Fibroblast of mammary gland (primary cell): ENCODE measurements at regions not wholly inside any gene's neighbourhood (a gene's known extent, or its start where the extent isn't known, plus 50 kb on each side); places are given as distances from the start of the nearest gene placed in this dataset.
A peak's percentile ranks its signal among the peaks of the same experiment; 100 is the strongest.

Source experiments
- DNase-seq: peaks from one replicate; pipeline ENCODE4 v3.0.0-alpha.2; 2010; ENCODE audit warnings: low read depth
- H3K4me3 ChIP-seq: 2 replicates; pipeline ENCODE4 v1.5.1; 2011; ENCODE audit warnings: low read depth, mild to moderate bottlenecking, low read length, moderate library complexity; ENCODE audit not compliant: control insufficient read depth
- TF ChIP-seq, protein P1 (sequence below): conservative IDR thresholded peaks from 2 replicates; pipeline ENCODE4 v1.5.1; 2011; ENCODE audit warnings: low read depth, low read length, inconsistent platforms; ENCODE audit not compliant: control insufficient read depth, insufficient read depth

DNA sequence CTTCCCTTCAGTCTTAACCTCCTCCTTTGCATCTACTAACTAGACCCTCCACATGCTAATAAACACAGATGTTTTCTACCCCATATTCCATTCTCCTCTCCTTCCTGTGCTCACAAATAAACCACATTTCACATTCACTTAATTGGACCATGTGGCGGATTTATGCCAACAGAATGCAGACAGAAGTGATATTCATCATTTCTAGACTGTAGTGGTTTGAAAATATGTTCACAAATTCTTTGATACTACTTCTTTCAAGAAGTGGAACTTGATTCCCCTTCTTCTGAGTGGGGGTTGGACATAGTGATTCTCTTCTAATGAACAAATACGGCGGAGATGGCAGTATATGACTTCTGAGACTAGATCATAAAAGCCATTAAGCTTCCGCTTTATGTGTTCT is 73.5 kb upstream of the SPTBN1 start:
- H3K4me3 ChIP-seq = no peak overlapping the region
- no peak for DNase-seq
- TF ChIP-seq, protein P1, sequence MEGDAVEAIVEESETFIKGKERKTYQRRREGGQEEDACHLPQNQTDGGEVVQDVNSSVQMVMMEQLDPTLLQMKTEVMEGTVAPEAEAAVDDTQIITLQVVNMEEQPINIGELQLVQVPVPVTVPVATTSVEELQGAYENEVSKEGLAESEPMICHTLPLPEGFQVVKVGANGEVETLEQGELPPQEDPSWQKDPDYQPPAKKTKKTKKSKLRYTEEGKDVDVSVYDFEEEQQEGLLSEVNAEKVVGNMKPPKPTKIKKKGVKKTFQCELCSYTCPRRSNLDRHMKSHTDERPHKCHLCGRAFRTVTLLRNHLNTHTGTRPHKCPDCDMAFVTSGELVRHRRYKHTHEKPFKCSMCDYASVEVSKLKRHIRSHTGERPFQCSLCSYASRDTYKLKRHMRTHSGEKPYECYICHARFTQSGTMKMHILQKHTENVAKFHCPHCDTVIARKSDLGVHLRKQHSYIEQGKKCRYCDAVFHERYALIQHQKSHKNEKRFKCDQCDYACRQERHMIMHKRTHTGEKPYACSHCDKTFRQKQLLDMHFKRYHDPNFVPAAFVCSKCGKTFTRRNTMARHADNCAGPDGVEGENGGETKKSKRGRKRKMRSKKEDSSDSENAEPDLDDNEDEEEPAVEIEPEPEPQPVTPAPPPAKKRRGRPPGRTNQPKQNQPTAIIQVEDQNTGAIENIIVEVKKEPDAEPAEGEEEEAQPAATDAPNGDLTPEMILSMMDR = no peak

DNA sequence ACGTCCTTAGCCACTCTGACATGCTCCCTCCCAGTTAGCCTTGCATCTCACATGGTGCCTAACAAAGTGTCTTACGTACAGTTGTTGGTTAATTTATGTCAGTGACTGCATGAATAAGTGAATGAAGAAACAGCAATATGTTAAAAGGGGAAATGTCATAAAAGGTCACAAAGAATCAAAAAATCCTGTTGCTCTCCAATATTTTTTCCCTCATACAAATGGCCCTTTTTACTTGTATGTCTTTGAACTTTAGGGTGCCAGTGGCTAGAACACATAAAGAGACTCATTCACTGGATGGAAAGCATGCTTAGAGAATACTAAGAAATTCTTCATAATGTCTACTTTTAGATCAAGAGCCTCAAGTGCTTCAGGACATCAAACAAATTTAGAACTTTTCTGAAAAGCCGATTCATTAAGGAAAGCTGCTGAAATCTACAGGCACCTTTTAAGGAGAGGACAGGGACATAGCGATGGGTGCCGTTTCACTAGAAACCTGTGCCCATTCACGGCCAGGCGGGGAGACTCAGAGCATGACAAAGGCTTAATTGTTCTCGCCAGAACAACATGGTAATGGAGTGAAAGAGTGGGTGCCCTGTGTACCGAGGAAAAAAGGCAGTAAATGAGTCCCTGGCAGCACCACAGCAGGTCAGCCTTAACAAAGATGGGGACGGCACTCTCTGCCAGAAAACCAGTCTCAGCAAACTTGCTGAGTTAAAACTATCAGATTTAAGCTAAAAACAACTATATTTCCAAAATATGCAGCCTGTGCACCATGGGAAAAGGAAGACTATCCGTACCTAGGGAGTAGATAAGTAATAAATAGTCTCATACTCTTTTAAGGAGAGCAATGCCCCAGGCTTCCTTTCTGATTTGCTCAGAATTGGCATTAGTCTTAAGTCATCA is 71.6 kb upstream of the SPTBN1 start:
- no peak for DNase-seq
- no peak overlapping the region for H3K4me3 ChIP-seq
- TF ChIP-seq, protein P1 = no peak

DNA sequence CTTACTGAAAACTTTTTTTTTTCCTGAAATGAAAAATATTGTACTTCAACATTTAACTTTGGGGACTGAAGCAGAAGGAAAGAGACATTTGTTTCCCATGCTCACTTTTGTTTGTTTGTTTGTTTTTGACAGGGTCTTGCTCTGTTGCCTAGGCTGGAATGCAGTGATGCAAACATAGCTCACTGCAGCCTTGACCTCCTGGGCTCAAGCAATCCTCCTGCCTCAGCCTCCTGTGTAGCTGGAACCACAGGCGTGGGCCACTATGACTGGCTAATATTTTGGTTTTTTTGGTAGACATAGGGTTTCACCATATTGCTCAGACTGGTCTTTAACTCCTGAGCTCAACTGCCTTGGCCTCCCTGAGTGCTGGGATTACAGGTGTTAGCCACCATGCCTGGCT is 70.9 kb upstream of the SPTBN1 start:
- H3K4me3 ChIP-seq = no peak overlapping the region
- no peak for DNase-seq
- TF ChIP-seq, protein P1 = no peak

- no peak for DNase-seq
- TF ChIP-seq, protein P1 = no peak
- no peak overlapping the region for H3K4me3 ChIP-seq
These were observed 69.5 kb upstream of the SPTBN1 start for GRCh38 chr2:54386585-54386984.

- peak; percentile 91 for DNase-seq
- TF ChIP-seq, protein P1 = peak; percentile 3
- no peak overlapping the region for H3K4me3 ChIP-seq
These were observed 68.8 kb upstream of the SPTBN1 start for GRCh38 chr2:54387059-54387991.

- TF ChIP-seq, protein P1 = no peak
- no peak overlapping the region for H3K4me3 ChIP-seq
- DNase-seq = no peak
These were observed 68.1 kb upstream of the SPTBN1 start for GRCh38 chr2:54388076-54388475.
